Activated CD8-positive, alpha-beta T cell treated with anti-CD3 and anti-CD28 coated beads for 36 hours (primary cell): ENCODE measurements at regions not wholly inside any gene's neighbourhood (a gene's known extent, or its start where the extent isn't known, plus 50 kb on each side); places are given as distances from the start of the nearest gene placed in this dataset.

Source experiments
- ATAC-seq: fragments of 200-7000 bp; cut with Tn5 transposase; one replicate; pipeline ENCODE4 v1.10.0; 2021; ENCODE audit warnings: mild to moderate bottlenecking, moderate library complexity
- CTCF ChIA-PET: fragments of 350-600 bp; sonication (Branson Sonifier 250); formaldehyde crosslinking; loops from one replicate; lab custom pipeline; 2021; ENCODE audit warnings: antibody characterized with exemption; lab: Charles Lee
- POLR2A ChIA-PET: fragments of 350-600 bp; sonication (Branson Sonifier 250); formaldehyde crosslinking; loops from one replicate; lab custom pipeline; 2021; ENCODE audit warnings: antibody characterized with exemption; lab: Charles Lee
- DNase-seq: peaks from one replicate; pipeline ENCODE4 v3.0.0-alpha.2; 2020
- H3K27ac Mint-ChIP-seq: one replicate; pipeline ENCODE4 v1.8.0; 2021; ENCODE audit warnings: mild to moderate bottlenecking, mixed read lengths
- H3K27me3 Mint-ChIP-seq: one replicate; pipeline ENCODE4 v1.8.0; 2021; ENCODE audit warnings: mixed read lengths
- H3K36me3 Mint-ChIP-seq: one replicate; pipeline ENCODE4 v1.8.0; 2021; ENCODE audit warnings: low read depth, mixed read lengths
- H3K4me1 Mint-ChIP-seq: one replicate; pipeline ENCODE4 v1.8.0; 2021; ENCODE audit warnings: low read depth, mixed read lengths
- H3K4me3 Mint-ChIP-seq: one replicate; pipeline ENCODE4 v1.8.0; 2021; ENCODE audit warnings: mild to moderate bottlenecking, moderate library complexity, mixed read lengths
- H3K9me3 Mint-ChIP-seq: one replicate; pipeline ENCODE4 v1.8.0; 2021; ENCODE audit warnings: mixed read lengths
- CTCF ChIP-seq: fragments of 200-600 bp; IDR thresholded peaks from one replicate; pipeline ENCODE4 v1.8.0; 2022; ENCODE audit warnings: antibody characterized with exemption, mild to moderate bottlenecking
- intact Hi-C: fragments of 100-400 bp; cut with micrococcal nuclease; formaldehyde crosslinking; loops from one replicate; pipeline ENCODE4 v1.10.0; 2022

- H3K27me3 Mint-ChIP-seq: peaks cover 6% of the 10 kb centered on the region
- ChIA-PET CTCF (interaction anchor here (1.8 kb wide), 1 partner anchor 38 kb away, joined by 4 read pairs; no protein-coding TSS in a partner anchor), POLR2A (no interaction called here)
- TF ChIP-seq CTCF: no peak
- ATAC-seq (no peak), DNase-seq (no peak)
- H3K27ac Mint-ChIP-seq: no peak overlapping the region
- intact Hi-C loops: no loop called here
- no peak overlapping the region for H3K4me3 Mint-ChIP-seq
- H3K9me3 Mint-ChIP-seq: no peaks in the 10 kb centered on the region
- no peaks in the 10 kb centered on the region for H3K36me3 Mint-ChIP-seq
- no peaks in the 10 kb centered on the region for H3K4me1 Mint-ChIP-seq
Measured at GRCh38 chr16:81166417-81167300, 70.5 kb upstream of the GCSH start.

- intact Hi-C loops: no loop called here
- no peak for TF ChIP-seq CTCF
- no peak for ATAC-seq
- ChIA-PET CTCF (interaction anchor here (1.8 kb wide), 1 partner anchor 39 kb away, joined by 4 read pairs; no protein-coding TSS in a partner anchor), POLR2A (no interaction called here)
- Mint-ChIP-seq H3K27ac (no peak overlapping the region), H3K4me1 (no peaks in the 10 kb centered on the region), H3K9me3 (no peaks in the 10 kb centered on the region), H3K4me3 (no peak overlapping the region), H3K27me3 (peaks cover 4% of the 10 kb centered on the region), H3K36me3 (no peaks in the 10 kb centered on the region)
- DNase-seq: no peak
Measured at GRCh38 chr16:81165411-81166097, 69.4 kb upstream of the GCSH start.

- Mint-ChIP-seq H3K27ac (no peak overlapping the region), H3K4me3 (no peak overlapping the region), H3K9me3 (no peaks in the 10 kb centered on the region), H3K4me1 (no peaks in the 10 kb centered on the region), H3K27me3 (peaks cover 4% of the 10 kb centered on the region), H3K36me3 (no peaks in the 10 kb centered on the region)
- intact Hi-C loops: no loop called here
- POLR2A ChIA-PET: no interaction called here
- TF ChIP-seq CTCF: no peak
- no peak for DNase-seq
- CTCF ChIA-PET: interaction anchor here (1.8 kb wide), 1 partner anchor 40 kb away, joined by 4 read pairs; no protein-coding TSS in a partner anchor
- ATAC-seq: no peak
Measured at GRCh38 chr16:81164958-81165357, 68.8 kb upstream of the GCSH start.

- POLR2A ChIA-PET: no interaction called here
Measured at GRCh38 chr16:81164481-81164880, 68.3 kb upstream of the GCSH start.

More at GRCh38 chr16:81164481-81164880, 68.3 kb upstream of the GCSH start:
- Mint-ChIP-seq H3K27ac (no peak overlapping the region), H3K4me1 (no peaks in the 10 kb centered on the region), H3K4me3 (no peak overlapping the region), H3K36me3 (no peaks in the 10 kb centered on the region), H3K9me3 (no peaks in the 10 kb centered on the region), H3K27me3 (peaks cover 4% of the 10 kb centered on the region)
- CTCF ChIA-PET: no interaction called here
- no peak for TF ChIP-seq CTCF
- DNase-seq: no peak
- intact Hi-C loops: no loop called here
- no peak for ATAC-seq
